WTC11 (cell line): ENCODE measurements at regions not wholly inside any gene's neighbourhood (a gene's known extent, or its start where the extent isn't known, plus 50 kb on each side); places are given as distances from the start of the nearest gene placed in this dataset.

Source experiments
- CREB1 ChIP-seq: sonication (generic); formaldehyde crosslinking; IDR thresholded peaks from 2 replicates; pipeline ENCODE4 v1.8.0; 2023; ENCODE audit warnings: mild to moderate bottlenecking, missing genetic modification reagents
- FOXJ3 ChIP-seq: sonication (generic); formaldehyde crosslinking; IDR thresholded peaks from 2 replicates; pipeline ENCODE4 v1.9.0; 2021; ENCODE audit warnings: missing genetic modification reagents, mild to moderate bottlenecking, borderline replicate concordance
- JAZF1 ChIP-seq: fragments of 250-450 bp; sonication (Bioruptor Pico); IDR thresholded peaks from 2 replicates; pipeline ENCODE4 v1.9.0; 2021; ENCODE audit warnings: moderate library complexity, mild to moderate bottlenecking, inconsistent platforms
- NFYB ChIP-seq: sonication (generic); formaldehyde crosslinking; conservative IDR thresholded peaks from 2 replicates; pipeline ENCODE4 v1.8.0; 2022; ENCODE audit warnings: low read depth, missing genetic modification reagents
- TCF7 ChIP-seq: sonication (generic); formaldehyde crosslinking; IDR thresholded peaks from 2 replicates; pipeline ENCODE4 v1.8.0; 2022; ENCODE audit warnings: mild to moderate bottlenecking, low read depth, missing genetic modification reagents, moderate library complexity
- TF ChIP-seq, protein P1 (sequence below): fragments of 200-600 bp; IDR thresholded peaks from 2 replicates; pipeline ENCODE4 v1.8.0; 2022; ENCODE audit warnings: antibody characterized with exemption
- TF ChIP-seq, protein P2 (sequence below): sonication (generic); formaldehyde crosslinking; conservative IDR thresholded peaks from 2 replicates; pipeline ENCODE4 v1.8.1; 2023; ENCODE audit warnings: mild to moderate bottlenecking, low read depth, missing genetic modification reagents, moderate library complexity
- TF ChIP-seq, protein P3 (sequence below): sonication (generic); formaldehyde crosslinking; IDR thresholded peaks from 2 replicates; pipeline ENCODE4 v1.8.1; 2023; ENCODE audit warnings: mild to moderate bottlenecking, missing genetic modification reagents, moderate library complexity
- TF ChIP-seq, protein P4 (sequence below): sonication (generic); formaldehyde crosslinking; IDR thresholded peaks from 2 replicates; pipeline ENCODE4 v1.8.1; 2022; ENCODE audit warnings: low read depth, mild to moderate bottlenecking, moderate library complexity, missing genetic modification reagents, borderline replicate concordance
- TF ChIP-seq, protein P5 (sequence below): sonication (generic); formaldehyde crosslinking; IDR thresholded peaks from 2 replicates; pipeline ENCODE4 v1.8.1; 2023; ENCODE audit warnings: mild to moderate bottlenecking, missing genetic modification reagents
- TF ChIP-seq, protein P6 (sequence below): sonication (generic); formaldehyde crosslinking; IDR thresholded peaks from 2 replicates; pipeline ENCODE4 v1.8.1; 2022; ENCODE audit warnings: mild to moderate bottlenecking, moderate library complexity, missing genetic modification reagents

DNA sequence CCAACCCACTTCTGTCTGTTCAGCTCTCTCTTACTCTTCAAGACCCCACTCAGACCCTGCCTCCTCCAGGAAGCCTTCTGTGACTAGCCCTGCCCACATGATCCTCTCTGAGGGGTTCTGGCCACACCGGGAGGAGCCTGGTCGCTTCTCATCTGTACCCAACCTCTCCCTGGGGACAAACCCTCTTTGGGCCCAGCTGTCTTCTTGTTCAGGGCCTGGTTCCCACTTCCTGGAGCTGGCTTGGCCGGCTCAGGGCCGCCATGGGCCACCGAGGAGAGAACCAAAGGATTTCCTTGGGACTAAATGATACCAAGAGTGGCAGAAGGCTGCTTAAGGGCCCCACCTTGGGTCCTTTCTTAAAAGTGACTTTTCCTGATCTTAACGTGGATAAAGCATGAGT is 124.7 kb upstream of the ZBTB40 start:
- TF ChIP-seq, protein P1, sequence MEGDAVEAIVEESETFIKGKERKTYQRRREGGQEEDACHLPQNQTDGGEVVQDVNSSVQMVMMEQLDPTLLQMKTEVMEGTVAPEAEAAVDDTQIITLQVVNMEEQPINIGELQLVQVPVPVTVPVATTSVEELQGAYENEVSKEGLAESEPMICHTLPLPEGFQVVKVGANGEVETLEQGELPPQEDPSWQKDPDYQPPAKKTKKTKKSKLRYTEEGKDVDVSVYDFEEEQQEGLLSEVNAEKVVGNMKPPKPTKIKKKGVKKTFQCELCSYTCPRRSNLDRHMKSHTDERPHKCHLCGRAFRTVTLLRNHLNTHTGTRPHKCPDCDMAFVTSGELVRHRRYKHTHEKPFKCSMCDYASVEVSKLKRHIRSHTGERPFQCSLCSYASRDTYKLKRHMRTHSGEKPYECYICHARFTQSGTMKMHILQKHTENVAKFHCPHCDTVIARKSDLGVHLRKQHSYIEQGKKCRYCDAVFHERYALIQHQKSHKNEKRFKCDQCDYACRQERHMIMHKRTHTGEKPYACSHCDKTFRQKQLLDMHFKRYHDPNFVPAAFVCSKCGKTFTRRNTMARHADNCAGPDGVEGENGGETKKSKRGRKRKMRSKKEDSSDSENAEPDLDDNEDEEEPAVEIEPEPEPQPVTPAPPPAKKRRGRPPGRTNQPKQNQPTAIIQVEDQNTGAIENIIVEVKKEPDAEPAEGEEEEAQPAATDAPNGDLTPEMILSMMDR: no peak
- TF ChIP-seq TCF7 (CRISPR knock-in tag) (no peak), JAZF1 (CRISPR knock-in tag) (no peak), CREB1 (no peak), NFYB (CRISPR knock-in tag) (no peak), FOXJ3 (CRISPR knock-in tag) (no peak)
- TF ChIP-seq, protein P2, sequence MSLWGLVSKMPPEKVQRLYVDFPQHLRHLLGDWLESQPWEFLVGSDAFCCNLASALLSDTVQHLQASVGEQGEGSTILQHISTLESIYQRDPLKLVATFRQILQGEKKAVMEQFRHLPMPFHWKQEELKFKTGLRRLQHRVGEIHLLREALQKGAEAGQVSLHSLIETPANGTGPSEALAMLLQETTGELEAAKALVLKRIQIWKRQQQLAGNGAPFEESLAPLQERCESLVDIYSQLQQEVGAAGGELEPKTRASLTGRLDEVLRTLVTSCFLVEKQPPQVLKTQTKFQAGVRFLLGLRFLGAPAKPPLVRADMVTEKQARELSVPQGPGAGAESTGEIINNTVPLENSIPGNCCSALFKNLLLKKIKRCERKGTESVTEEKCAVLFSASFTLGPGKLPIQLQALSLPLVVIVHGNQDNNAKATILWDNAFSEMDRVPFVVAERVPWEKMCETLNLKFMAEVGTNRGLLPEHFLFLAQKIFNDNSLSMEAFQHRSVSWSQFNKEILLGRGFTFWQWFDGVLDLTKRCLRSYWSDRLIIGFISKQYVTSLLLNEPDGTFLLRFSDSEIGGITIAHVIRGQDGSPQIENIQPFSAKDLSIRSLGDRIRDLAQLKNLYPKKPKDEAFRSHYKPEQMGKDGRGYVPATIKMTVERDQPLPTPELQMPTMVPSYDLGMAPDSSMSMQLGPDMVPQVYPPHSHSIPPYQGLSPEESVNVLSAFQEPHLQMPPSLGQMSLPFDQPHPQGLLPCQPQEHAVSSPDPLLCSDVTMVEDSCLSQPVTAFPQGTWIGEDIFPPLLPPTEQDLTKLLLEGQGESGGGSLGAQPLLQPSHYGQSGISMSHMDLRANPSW (CRISPR knock-in tag): no peak
- TF ChIP-seq, protein P3, sequence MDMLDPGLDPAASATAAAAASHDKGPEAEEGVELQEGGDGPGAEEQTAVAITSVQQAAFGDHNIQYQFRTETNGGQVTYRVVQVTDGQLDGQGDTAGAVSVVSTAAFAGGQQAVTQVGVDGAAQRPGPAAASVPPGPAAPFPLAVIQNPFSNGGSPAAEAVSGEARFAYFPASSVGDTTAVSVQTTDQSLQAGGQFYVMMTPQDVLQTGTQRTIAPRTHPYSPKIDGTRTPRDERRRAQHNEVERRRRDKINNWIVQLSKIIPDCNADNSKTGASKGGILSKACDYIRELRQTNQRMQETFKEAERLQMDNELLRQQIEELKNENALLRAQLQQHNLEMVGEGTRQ (CRISPR knock-in tag): no peak
- TF ChIP-seq, protein P4, sequence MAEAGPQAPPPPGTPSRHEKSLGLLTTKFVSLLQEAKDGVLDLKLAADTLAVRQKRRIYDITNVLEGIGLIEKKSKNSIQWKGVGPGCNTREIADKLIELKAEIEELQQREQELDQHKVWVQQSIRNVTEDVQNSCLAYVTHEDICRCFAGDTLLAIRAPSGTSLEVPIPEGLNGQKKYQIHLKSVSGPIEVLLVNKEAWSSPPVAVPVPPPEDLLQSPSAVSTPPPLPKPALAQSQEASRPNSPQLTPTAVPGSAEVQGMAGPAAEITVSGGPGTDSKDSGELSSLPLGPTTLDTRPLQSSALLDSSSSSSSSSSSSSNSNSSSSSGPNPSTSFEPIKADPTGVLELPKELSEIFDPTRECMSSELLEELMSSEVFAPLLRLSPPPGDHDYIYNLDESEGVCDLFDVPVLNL (CRISPR knock-in tag): no peak
- TF ChIP-seq, protein P5, sequence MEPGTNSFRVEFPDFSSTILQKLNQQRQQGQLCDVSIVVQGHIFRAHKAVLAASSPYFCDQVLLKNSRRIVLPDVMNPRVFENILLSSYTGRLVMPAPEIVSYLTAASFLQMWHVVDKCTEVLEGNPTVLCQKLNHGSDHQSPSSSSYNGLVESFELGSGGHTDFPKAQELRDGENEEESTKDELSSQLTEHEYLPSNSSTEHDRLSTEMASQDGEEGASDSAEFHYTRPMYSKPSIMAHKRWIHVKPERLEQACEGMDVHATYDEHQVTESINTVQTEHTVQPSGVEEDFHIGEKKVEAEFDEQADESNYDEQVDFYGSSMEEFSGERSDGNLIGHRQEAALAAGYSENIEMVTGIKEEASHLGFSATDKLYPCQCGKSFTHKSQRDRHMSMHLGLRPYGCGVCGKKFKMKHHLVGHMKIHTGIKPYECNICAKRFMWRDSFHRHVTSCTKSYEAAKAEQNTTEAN (CRISPR knock-in tag): no peak
- TF ChIP-seq, protein P6, sequence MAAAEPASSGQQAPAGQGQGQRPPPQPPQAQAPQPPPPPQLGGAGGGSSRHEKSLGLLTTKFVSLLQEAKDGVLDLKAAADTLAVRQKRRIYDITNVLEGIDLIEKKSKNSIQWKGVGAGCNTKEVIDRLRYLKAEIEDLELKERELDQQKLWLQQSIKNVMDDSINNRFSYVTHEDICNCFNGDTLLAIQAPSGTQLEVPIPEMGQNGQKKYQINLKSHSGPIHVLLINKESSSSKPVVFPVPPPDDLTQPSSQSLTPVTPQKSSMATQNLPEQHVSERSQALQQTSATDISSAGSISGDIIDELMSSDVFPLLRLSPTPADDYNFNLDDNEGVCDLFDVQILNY (CRISPR knock-in tag): no peak
